IMR-90 (cell line): ENCODE measurements at regions not wholly inside any gene's neighbourhood (a gene's known extent, or its start where the extent isn't known, plus 50 kb on each side); places are given as distances from the start of the nearest gene placed in this dataset.
A peak's percentile ranks its signal among the peaks of the same experiment; 100 is the strongest.

Source experiments
- ATAC-seq: fragments of 200-7000 bp; cut with Tn5 transposase; 2 replicates; pipeline ENCODE4 v1.9.1; 2020; ENCODE audit warnings: low read depth, mild to moderate bottlenecking, moderate library complexity
- BruUV-seq: library from RNA; stranded (reverse); fragments of 400-500 nt; replicated peaks from 2 replicates; lab custom pipeline; 2021; lab: Mats Ljungman, UMichigan
- CTCF ChIA-PET: fragments of 300-600 bp; formaldehyde crosslinking; extraction: SDS; loops from one replicate; lab custom pipeline; 2021; ENCODE audit warnings: antibody characterized with exemption; lab: Yijun Ruan, JAX
- POLR2A ChIA-PET: fragments of 300-600 bp; sonication (Branson Sonifier 250); formaldehyde crosslinking; loops from one replicate; lab custom pipeline; 2022; ENCODE audit warnings: antibody characterized with exemption; ENCODE audit not compliant: unreplicated experiment; lab: Charles Lee
- DNase-seq: peaks from one replicate; pipeline ENCODE4 v3.0.0; 2013
- H2AFZ ChIP-seq: replicated peaks from 2 replicates; pipeline ENCODE3; 2013; ENCODE audit warnings: low read length, mild to moderate bottlenecking; ENCODE audit not compliant: poor library complexity
- H2AK5ac ChIP-seq: 2 replicates; pipeline ENCODE4 v1.6.1; 2013; ENCODE audit warnings: low read depth, low read length, inconsistent platforms
- H2AK9ac ChIP-seq: replicated peaks from 2 replicates; pipeline ENCODE3; 2013; ENCODE audit warnings: mild to moderate bottlenecking, low read depth, low read length, moderate library complexity; ENCODE audit not compliant: poor library complexity
- H2BK120ac ChIP-seq: 2 replicates; pipeline ENCODE4 v1.6.1; 2013; ENCODE audit warnings: low read depth, low read length, inconsistent platforms
- H2BK15ac ChIP-seq: 3 replicates; pipeline ENCODE4 v1.6.1; 2013; ENCODE audit warnings: low read depth, low read length, inconsistent platforms
- H2BK20ac ChIP-seq: 2 replicates; pipeline ENCODE4 v1.6.1; 2013; ENCODE audit warnings: low read depth, mild to moderate bottlenecking, inconsistent platforms, low read length, moderate library complexity
- H2BK5ac ChIP-seq: 2 replicates; pipeline ENCODE4 v1.6.1; 2013; ENCODE audit warnings: mild to moderate bottlenecking, low read depth, low read length, inconsistent platforms; ENCODE audit not compliant: poor library complexity, severe bottlenecking
- H3K14ac ChIP-seq: replicated peaks from 2 replicates; pipeline ENCODE4 v1.6.1; 2013; ENCODE audit warnings: low read depth, low read length, inconsistent platforms
- H3K18ac ChIP-seq: 2 replicates; pipeline ENCODE4 v1.6.1; 2013; ENCODE audit warnings: low read depth, low read length, control low read depth
- H3K23ac ChIP-seq: 2 replicates; pipeline ENCODE4 v1.6.1; 2013; ENCODE audit warnings: low read depth, low read length, inconsistent platforms
- H3K27ac ChIP-seq: 2 replicates; pipeline ENCODE4 v1.5.1; 2013; ENCODE audit warnings: mild to moderate bottlenecking, control low read depth, low read length; ENCODE audit not compliant: insufficient read depth
- H3K27me3 ChIP-seq: 2 replicates; pipeline ENCODE4 v1.6.1; 2013; ENCODE audit warnings: low read length; ENCODE audit not compliant: control insufficient read depth, insufficient read depth
- H3K36me3 ChIP-seq: 2 replicates; pipeline ENCODE4 v1.6.1; 2013; ENCODE audit warnings: low read length, mixed read lengths; ENCODE audit not compliant: control insufficient read depth, insufficient read depth
- H3K4ac ChIP-seq: 2 replicates; pipeline ENCODE4 v1.6.1; 2013; ENCODE audit warnings: low read depth, low read length, inconsistent platforms
- H3K4me1 ChIP-seq: 2 replicates; pipeline ENCODE4 v1.6.1; 2013; ENCODE audit warnings: low read length, mixed read lengths; ENCODE audit not compliant: control insufficient read depth, insufficient read depth
- H3K4me2 ChIP-seq: 2 replicates; pipeline ENCODE4 v1.6.1; 2013; ENCODE audit warnings: low read depth, mild to moderate bottlenecking, control low read depth, low read length, moderate library complexity
- H3K4me3 ChIP-seq: 2 replicates; pipeline ENCODE4 v1.5.1; 2013; ENCODE audit warnings: low read depth, mild to moderate bottlenecking, control low read depth, low read length, moderate library complexity; ENCODE audit not compliant: insufficient read depth
- H3K56ac ChIP-seq: 2 replicates; pipeline ENCODE4 v1.6.1; 2013; ENCODE audit warnings: low read length, inconsistent platforms; ENCODE audit not compliant: insufficient read depth; ENCODE audit errors: extremely low read depth
- H3K79me1 ChIP-seq, 2 experiments: 2 replicates each; pipeline ENCODE4 v1.6.1; 2013; ENCODE audit warnings: low read length in 2 of 2, inconsistent platforms in 1 of 2, low read depth in 1 of 2
- H3K9ac ChIP-seq: 2 replicates; pipeline ENCODE4 v1.6.1; 2013; ENCODE audit warnings: low read depth, low read length, control low read depth
- H3K9me1 ChIP-seq: 2 replicates; pipeline ENCODE4 v1.6.1; 2013; ENCODE audit warnings: low read length, inconsistent platforms; ENCODE audit not compliant: insufficient read depth
- H3K9me3 ChIP-seq: 2 replicates; pipeline ENCODE4 v1.6.1; 2013; ENCODE audit warnings: low read length; ENCODE audit not compliant: control insufficient read depth, insufficient read depth
- H4K20me1 ChIP-seq: 2 replicates; pipeline ENCODE4 v1.6.1; 2013; ENCODE audit warnings: low read length, inconsistent platforms; ENCODE audit not compliant: insufficient read depth
- H4K5ac ChIP-seq: 2 replicates; pipeline ENCODE4 v1.6.1; 2013; ENCODE audit warnings: mild to moderate bottlenecking, low read depth, low read length, control low read depth
- H4K8ac ChIP-seq, 2 experiments: 2 replicates each; pipeline ENCODE4 v1.6.1; 2013; ENCODE audit warnings: low read depth in 2 of 2, low read length in 2 of 2, control low read depth in 1 of 2, inconsistent platforms in 1 of 2
- H4K91ac ChIP-seq: 2 replicates; pipeline ENCODE4 v1.6.1; 2013; ENCODE audit warnings: low read depth, low read length, inconsistent platforms; ENCODE audit not compliant: insufficient read depth
- BHLHE40 ChIP-seq: fragments of 150-350 bp; IDR thresholded peaks from 2 replicates; pipeline ENCODE4 v1.6.1; 2016; ENCODE audit warnings: mild to moderate bottlenecking, low read depth, low read length
- CHD1 ChIP-seq: IDR thresholded peaks from 2 replicates; pipeline ENCODE4 v1.6.1; 2012; ENCODE audit warnings: low read depth, low read length, improper control_type of control experiment
- MAFK ChIP-seq: IDR thresholded peaks from 2 replicates; pipeline ENCODE4 v1.6.1; 2012; ENCODE audit warnings: low read depth, low read length, improper control_type of control experiment
- MAZ ChIP-seq: IDR thresholded peaks from 2 replicates; pipeline ENCODE4 v1.6.1; 2012; ENCODE audit warnings: low read depth, mild to moderate bottlenecking, low read length, improper control_type of control experiment, moderate library complexity, borderline replicate concordance
- MXI1 ChIP-seq: IDR thresholded peaks from 2 replicates; pipeline ENCODE4 v1.6.1; 2012; ENCODE audit warnings: low read depth, mild to moderate bottlenecking, low read length, moderate library complexity, borderline replicate concordance
- NFE2L2 ChIP-seq: fragments of 150-350 bp; IDR thresholded peaks from 2 replicates; pipeline ENCODE4 v1.6.1; 2016; ENCODE audit warnings: low read depth, mild to moderate bottlenecking, low read length
- POLR2A ChIP-seq: IDR thresholded peaks from 2 replicates; pipeline ENCODE4 v1.6.1; 2012; ENCODE audit warnings: mild to moderate bottlenecking, low read depth, low read length
- RAD21 ChIP-seq: IDR thresholded peaks from 2 replicates; pipeline ENCODE4 v1.6.1; 2012; ENCODE audit warnings: low read length, improper control_type of control experiment
- SMC3 ChIP-seq: fragments of 150-350 bp; IDR thresholded peaks from 2 replicates; pipeline ENCODE4 v1.6.1; 2016; ENCODE audit warnings: low read depth, mild to moderate bottlenecking, antibody characterized with exemption, low read length, moderate library complexity
- WGBS, 2 experiments: methylation state at CpG; one replicate each; pipeline versions ENCODE4 v1.1.5 to v1.1.7; 2013; ENCODE audit warnings: missing lambda C conversion rate in 2 of 2; ENCODE audit not compliant: insufficient read length in 1 of 2; ENCODE audit errors: extremely low coverage in 2 of 2; 5-methylcytosine and 5-hydroxymethylcytosine counted together
- dilution Hi-C: fragments of 300-500 bp; cut with HindIII; formaldehyde crosslinking; loops from one replicate; pipeline ENCODE4 v1.14.3; 2018; ENCODE audit warnings: low sequenced_read_pairs; ENCODE audit not compliant: unreplicated experiment
- in situ Hi-C: fragments of 300-500 bp; cut with MboI; formaldehyde crosslinking; loops from 3 replicates; pipeline ENCODE4 v1.14.3; 2019; ENCODE audit warnings: low sequenced_read_pairs, inconsistent platforms, mixed read lengths
- intact Hi-C: fragments of 100-400 bp; cut with micrococcal nuclease; formaldehyde crosslinking; loops from 2 replicates; pipeline ENCODE4 v1.10.0; 2022
- TF ChIP-seq, protein P1 (sequence below): conservative IDR thresholded peaks from 2 replicates; pipeline ENCODE4 v1.5.1; 2012; ENCODE audit warnings: mild to moderate bottlenecking, low read depth, low read length, improper control_type of control experiment
- TF ChIP-seq, protein P2 (sequence below): fragments of 150-350 bp; IDR thresholded peaks from 2 replicates; pipeline ENCODE4 v1.6.1; 2016; ENCODE audit warnings: low read depth, mild to moderate bottlenecking, low read length, moderate library complexity, borderline replicate concordance

DNA sequence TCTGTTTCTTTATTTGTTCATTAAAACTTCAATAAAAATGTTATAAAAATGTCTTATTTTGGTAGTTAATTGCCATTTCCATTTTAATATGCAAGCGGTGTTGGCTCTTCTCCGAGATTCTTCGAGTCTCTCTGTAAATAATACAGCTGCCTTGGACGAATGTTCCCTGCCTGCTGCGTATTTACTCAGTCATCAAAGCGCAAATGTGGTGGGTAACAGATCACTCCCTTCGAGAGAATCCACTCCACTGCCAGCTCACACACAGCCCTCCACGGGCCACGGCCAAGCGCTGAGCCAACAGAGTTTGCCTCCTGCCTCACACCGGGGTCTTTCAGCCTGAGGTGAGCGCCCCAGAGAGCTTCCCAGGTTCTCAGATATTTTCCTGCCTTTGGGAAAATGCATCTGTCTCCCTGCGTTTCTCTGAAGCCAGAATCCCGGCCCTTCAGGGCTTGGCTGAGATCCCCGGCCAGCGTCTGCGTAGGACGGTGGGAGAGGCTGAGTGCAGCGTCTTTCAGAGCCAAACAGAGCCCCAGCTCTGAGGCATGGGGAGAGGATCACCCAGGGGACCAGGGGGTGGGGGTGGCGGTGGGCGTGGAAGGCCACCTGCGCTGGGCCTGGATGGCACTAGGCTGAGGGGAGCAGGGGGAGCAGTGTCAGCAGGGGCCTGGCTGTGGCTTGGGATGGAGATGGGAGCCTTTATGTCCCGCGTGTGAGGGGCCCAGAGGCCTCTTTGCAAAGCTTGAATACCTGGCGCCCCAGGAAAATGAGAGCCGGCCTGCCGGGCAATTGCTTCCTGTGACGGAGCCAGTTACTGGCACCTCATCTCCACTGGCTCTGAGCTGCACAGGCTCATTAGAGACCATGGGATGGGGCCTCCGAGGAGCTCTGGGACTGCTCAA, 248.7 kb downstream of the RBFOX3 start (continued):
- no peak for TF ChIP-seq NFE2L2

DNA sequence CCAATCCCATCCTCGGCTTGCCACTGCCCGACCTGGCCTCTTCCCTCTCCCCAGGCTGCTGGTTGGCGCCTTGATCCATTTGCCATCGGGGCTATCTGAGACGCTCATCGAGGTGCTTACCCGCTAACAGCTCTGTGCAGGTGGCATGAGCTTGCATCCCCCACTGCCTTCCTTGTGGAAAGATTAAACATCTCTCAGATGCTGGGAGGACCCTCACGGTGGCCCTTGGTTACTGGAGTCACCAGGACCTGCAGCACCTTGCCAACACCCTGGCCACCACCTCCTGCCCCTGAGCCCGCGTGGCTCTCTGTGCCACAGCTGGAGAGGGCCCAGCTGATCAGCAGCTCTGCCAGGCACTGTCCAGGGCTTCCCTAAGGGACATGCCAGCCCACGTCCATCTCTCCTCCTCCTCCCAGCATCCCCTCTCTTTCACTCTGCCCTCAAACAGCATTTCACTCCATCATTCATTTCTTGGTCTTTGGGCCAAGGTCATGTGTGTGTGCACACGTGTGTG, 249.6 kb downstream of the RBFOX3 start:
- H3K18ac ChIP-seq: no peak overlapping the region
- H3K56ac ChIP-seq: no peak overlapping the region
- H3K4ac ChIP-seq: no peak overlapping the region
- no CpG with 5 or more reads among the region's 12 CpGs for WGBS, 2 experiments
- H2BK15ac ChIP-seq: no peak overlapping the region
- no peak overlapping the region for H2AK5ac ChIP-seq
- ATAC-seq (no peak), DNase-seq (no peak)
- no peaks in the 10 kb centered on the region for H3K9me3 ChIP-seq
- H3K9me1 ChIP-seq: no peaks in the 10 kb centered on the region
- ChIA-PET CTCF (no interaction called here), POLR2A (no interaction called here)
- H3K79me1 ChIP-seq: no peaks in the 10 kb centered on the region
- BruUV-seq: no TSS peak
- H3K14ac ChIP-seq: no peak overlapping the region
- H4K91ac ChIP-seq: no peak overlapping the region
- H3K4me3 ChIP-seq: no peak overlapping the region
- no peak overlapping the region for H2AK9ac ChIP-seq
- H3K4me1 ChIP-seq: no peaks in the 10 kb centered on the region
- in situ Hi-C loops: no loop called here
- no peak overlapping the region for H3K9ac ChIP-seq
- no peak overlapping the region for H3K4me2 ChIP-seq
- H3K27ac ChIP-seq: no peak overlapping the region
- no peak for TF ChIP-seq CHD1
- TF ChIP-seq POLR2A: no peak
- TF ChIP-seq MAZ: no peak
- TF ChIP-seq BHLHE40: no peak
- TF ChIP-seq NFE2L2: no peak
- TF ChIP-seq SMC3: no peak
- TF ChIP-seq RAD21: no peak
- TF ChIP-seq, protein P1, sequence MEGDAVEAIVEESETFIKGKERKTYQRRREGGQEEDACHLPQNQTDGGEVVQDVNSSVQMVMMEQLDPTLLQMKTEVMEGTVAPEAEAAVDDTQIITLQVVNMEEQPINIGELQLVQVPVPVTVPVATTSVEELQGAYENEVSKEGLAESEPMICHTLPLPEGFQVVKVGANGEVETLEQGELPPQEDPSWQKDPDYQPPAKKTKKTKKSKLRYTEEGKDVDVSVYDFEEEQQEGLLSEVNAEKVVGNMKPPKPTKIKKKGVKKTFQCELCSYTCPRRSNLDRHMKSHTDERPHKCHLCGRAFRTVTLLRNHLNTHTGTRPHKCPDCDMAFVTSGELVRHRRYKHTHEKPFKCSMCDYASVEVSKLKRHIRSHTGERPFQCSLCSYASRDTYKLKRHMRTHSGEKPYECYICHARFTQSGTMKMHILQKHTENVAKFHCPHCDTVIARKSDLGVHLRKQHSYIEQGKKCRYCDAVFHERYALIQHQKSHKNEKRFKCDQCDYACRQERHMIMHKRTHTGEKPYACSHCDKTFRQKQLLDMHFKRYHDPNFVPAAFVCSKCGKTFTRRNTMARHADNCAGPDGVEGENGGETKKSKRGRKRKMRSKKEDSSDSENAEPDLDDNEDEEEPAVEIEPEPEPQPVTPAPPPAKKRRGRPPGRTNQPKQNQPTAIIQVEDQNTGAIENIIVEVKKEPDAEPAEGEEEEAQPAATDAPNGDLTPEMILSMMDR: no peak
- TF ChIP-seq MXI1: no peak
- TF ChIP-seq, protein P2, sequence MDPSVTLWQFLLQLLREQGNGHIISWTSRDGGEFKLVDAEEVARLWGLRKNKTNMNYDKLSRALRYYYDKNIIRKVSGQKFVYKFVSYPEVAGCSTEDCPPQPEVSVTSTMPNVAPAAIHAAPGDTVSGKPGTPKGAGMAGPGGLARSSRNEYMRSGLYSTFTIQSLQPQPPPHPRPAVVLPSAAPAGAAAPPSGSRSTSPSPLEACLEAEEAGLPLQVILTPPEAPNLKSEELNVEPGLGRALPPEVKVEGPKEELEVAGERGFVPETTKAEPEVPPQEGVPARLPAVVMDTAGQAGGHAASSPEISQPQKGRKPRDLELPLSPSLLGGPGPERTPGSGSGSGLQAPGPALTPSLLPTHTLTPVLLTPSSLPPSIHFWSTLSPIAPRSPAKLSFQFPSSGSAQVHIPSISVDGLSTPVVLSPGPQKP: no peak
- no peak for TF ChIP-seq MAFK
- no peak overlapping the region for H4K8ac ChIP-seq
- H3K27me3 ChIP-seq: peaks cover 18% of the 10 kb centered on the region; the same call in 1 of the 2 replicates
- intact Hi-C loops: no loop called here
- no peak overlapping the region for H4K5ac ChIP-seq
- peak overlapping the region; percentile 21 for H2AFZ ChIP-seq
- H4K20me1 ChIP-seq: no peaks in the 10 kb centered on the region
- H2BK5ac ChIP-seq: no peak overlapping the region
- no peaks in the 10 kb centered on the region for H3K36me3 ChIP-seq
- H3K23ac ChIP-seq: no peak overlapping the region
- dilution Hi-C loops: no loop called here
- no peak overlapping the region for H2BK120ac ChIP-seq
- no peak overlapping the region for H2BK20ac ChIP-seq
